LNCAP (cell line): ENCODE measurements at regions not wholly inside any gene's neighbourhood (a gene's known extent, or its start where the extent isn't known, plus 50 kb on each side); places are given as distances from the start of the nearest gene placed in this dataset.

ENCODE experiments used
- TF ChIP-seq, protein P1 (sequence below): fragments of 450-650 bp; IDR thresholded peaks from 2 replicates; pipeline ENCODE4 v1.5.1; 2017; ENCODE audit warnings: mild to moderate bottlenecking

DNA sequence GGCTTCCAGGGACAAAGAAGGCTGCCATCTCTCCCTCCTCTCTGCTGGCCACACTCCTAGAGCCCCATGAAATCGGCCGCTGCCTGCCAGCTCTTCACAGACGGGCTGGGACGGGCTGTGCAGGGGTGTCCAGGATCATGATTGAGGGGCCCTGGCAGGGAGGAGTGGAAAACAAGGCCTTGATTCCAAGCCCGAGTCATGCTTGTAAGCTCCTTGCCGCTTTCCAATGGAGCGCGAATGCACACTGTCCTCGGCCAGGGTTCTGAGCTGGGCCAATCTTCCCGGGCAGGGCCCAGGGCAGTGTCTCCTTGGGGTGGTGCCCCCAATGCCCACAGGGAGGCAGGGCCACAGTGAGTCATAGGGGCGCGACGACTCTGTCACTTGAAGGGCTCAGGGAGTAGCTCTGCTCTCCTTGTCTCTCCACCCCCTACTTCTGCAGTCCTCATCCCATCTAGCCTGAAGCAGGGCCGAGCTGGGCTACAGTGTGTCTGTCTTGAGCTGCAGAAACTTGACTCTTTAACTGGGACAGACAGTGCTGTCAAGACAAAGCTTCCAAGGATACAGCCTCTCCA, 186.2 kb upstream of the SVIL start:
- TF ChIP-seq, protein P1, sequence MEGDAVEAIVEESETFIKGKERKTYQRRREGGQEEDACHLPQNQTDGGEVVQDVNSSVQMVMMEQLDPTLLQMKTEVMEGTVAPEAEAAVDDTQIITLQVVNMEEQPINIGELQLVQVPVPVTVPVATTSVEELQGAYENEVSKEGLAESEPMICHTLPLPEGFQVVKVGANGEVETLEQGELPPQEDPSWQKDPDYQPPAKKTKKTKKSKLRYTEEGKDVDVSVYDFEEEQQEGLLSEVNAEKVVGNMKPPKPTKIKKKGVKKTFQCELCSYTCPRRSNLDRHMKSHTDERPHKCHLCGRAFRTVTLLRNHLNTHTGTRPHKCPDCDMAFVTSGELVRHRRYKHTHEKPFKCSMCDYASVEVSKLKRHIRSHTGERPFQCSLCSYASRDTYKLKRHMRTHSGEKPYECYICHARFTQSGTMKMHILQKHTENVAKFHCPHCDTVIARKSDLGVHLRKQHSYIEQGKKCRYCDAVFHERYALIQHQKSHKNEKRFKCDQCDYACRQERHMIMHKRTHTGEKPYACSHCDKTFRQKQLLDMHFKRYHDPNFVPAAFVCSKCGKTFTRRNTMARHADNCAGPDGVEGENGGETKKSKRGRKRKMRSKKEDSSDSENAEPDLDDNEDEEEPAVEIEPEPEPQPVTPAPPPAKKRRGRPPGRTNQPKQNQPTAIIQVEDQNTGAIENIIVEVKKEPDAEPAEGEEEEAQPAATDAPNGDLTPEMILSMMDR: no peak

DNA sequence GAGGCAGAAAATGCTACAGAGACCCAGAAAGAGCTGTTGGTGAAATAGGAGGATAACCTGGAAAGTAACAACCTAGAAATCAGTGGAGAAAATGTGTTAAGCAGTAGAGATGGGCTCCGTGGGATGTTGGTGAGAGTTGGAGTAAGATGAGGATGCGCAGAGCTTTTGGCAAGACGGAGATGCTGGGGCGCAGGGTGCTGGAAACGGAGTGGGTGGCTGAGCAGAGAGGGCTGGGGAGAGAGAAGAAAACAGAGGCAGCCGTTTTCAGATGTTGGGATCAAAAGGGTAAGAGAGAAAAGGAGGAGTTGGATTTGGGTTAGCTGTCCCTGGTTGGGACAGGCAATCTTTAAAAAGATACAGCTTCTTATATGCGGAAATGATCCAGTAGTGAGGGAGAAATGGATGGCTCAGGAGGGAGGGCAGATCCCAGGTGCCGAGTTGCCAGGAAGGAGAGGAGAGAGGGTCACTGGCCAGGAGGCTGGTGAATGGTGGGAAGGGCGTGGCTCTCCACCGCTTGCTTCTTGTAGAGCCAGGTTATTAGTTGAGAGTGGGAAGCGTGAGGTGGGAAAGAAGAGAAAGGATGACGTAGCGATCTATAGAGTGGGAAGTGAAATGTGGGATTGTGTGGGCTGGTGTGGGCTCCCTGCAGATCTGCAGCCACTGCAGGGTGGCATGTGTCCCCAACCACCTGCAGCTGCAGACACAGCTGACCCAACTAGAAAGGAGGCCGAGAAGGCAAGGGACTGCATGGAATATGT, 182.2 kb upstream of the SVIL start:
- TF ChIP-seq, protein P1: no peak

DNA sequence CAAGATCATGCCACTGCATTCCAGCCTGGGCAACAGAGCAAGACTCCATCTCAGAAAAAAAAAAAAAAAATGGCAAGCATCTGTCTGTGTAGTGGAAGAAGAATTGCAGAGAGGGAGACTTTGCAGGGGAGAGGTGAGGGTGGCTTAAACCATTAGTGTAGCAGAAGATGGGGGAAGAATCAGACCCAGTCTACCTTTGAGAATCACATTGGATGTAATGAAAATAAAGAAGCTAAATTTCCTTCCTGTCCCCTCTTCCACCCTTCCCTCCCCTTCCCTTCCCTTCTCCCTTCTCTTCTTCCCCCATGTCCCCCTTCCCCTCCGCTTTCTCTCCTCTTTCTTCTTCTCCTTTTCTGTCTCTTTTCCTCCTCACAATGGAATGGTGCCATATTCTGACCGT, 180.8 kb upstream of the SVIL start:
- TF ChIP-seq, protein P1: no peak

DNA sequence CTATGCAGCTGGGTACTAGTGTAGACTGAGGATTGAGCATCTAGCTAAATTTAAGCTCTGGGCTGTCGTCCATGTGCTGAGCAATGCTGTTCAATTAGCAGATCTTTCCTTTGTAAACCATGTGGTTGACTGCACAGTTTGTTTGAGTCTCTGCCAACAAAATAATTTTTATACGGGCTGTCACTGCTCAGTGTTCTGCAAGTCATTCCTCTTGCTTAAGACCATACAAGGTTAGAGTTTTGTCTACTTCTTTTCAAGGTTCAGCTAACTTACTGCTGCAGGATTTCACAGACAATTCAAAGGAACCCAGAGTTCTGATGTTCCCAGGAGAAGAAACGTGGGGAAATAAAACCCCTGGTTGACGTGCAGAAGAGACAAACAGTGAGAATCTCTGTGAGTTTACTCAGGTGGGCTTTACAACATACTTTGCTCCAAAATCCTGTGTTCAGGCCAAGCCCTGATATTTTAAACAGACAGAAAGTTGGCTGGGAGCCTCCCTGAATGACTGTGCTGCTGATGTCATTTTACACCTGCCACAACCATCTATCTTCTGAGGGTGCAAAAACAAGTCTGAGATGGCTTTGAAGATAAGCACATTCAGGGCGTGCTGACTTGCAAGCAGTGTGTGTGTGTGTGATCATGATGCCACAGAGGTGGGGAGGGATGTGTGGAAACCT, 177.1 kb upstream of the SVIL start:
- TF ChIP-seq, protein P1: no peak

DNA sequence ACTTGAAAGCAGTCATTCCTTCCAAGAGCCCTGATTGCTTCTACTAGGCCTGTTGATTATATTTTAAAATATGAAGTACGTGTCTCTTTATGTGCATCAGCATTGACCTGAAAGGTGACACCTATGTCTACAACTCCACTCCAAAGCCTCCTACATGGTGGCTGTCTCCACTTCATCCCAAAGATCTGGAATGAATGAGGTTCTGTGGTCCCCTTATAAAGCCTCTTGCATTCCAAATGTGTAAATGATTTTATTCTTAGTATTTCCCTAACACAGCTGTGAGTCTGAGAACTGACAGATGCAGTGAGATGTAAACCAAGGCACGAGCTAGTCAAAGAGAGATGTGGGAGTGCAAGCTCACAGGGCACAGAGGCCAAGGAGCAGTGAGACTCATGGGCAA, 176.0 kb upstream of the SVIL start:
- TF ChIP-seq, protein P1: no peak

DNA sequence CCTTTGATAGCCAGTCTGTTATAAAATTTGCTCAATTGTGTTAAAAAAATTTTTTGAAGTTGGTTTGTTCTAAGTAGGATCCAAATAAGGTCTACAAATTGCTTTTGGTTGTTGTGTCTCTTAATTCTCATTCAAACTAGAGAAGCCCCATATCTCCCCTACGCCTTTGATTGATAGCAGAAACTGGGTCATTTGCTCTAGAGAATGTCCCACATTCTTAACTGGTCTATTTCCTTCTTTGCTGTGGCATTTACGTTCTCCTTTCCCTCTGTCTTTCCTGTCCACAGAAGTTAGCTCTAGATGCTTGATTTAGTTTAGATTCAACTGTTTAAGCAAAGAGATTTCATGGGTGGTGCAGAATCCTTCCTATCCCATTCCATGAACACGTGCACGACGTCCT, 174.6 kb upstream of the SVIL start:
- TF ChIP-seq, protein P1: no peak

DNA sequence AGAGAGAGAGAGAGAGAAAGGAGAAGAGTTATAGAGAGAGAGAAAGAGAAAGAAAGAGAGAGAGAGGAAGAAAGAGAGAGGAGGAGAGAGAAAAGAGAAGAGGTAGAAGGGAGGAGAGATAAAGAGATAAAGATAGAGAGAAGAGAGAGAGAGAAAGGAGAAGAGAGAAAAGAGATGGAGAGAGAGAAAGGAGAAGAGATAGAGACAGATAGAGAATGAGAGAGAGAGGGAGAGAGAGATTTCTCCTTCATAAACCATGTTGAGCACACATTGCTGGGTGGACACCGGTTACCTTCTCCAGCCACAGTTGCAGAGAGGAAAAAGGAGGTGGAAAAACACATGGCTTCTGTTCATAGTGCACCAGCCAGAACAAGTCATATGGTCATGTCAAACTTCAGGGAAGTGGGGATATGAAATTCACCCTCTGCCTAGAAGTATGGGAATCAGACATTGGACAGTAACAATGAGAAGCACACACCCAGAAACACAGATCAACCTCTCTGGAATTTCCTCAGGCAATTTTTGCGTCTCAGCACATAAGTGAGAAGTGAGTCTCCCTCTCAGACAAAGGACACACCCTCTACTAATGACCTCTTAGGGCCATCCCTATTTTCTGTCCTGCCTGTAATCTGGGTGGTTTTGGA, 172.5 kb upstream of the SVIL start:
- TF ChIP-seq, protein P1: no peak
